ENCODE measurements at regions not wholly inside any gene's neighbourhood (a gene's known extent, or its start where the extent isn't known, plus 50 kb on each side); places are given as distances from the start of the nearest gene placed in this dataset.

DNA sequence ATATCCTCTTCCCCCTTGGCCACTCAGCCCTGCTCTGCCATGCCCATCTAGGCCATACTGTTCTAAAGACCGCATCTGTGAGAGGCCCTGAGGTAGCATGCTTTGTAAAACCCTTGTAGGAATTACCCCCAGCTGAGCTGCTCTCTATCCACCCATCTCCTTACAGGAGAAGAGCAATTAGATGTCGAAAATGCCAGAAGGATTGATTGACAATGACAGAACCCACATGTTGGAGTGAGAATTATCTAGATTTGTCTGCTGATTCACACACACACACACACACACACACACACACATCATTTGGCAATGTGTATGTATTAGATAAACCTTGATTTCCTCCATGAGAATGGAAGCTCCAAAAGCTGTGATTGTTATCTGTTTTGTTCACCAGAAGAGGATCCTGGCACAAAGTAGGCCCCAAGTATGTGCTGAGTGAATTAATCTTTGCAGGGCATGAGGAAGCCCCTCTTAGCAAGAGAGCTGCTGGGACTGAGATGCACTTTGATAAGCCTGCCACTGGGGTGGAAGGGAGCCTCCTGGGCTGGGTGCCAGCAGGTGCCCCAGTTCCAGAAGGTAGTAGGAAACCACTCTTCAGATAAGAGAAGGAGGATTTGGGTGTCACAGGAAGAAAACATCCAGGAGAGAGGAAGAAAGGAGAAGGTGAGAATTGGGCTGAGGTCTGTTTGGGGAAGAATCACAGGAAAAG is 187.5 kb upstream of the ADO start:
- no peaks in the 10 kb centered on the region for H3K36me3 ChIP-seq (replicated peaks in 1 of 2; ENCODE audit: control insufficient read depth in 1 of 2, insufficient read depth in 2 of 2, low read length in 1 of 2)
- H4K20me1 ChIP-seq (ENCODE audit: insufficient read depth): no peaks in the 10 kb centered on the region
- H3F3A ChIP-seq (replicated peaks; ENCODE audit: insufficient read depth): no peaks in the 10 kb centered on the region
- no peak overlapping the region for H2AFZ ChIP-seq (ENCODE audit: low read depth)
- CTCF ChIA-PET: no interaction called here
- DNase-seq: no peak
- peaks cover 0 to 9% of the 10 kb centered on the region in 2 experiments; a peak in 1 of 4 replicates for H3K4me1 ChIP-seq (ENCODE audit: control insufficient read depth in 1 of 2, insufficient read depth in 2 of 2, low read depth in 1 of 2, low read length in 1 of 2)
- no peak overlapping the region for H3K4me2 ChIP-seq
- no peak overlapping the region for H3K4me3 ChIP-seq (ENCODE audit: low read depth in 2 of 2, low read length in 1 of 2)
- no peaks in the 10 kb centered on the region for H3K79me2 ChIP-seq (ENCODE audit: insufficient read depth)
- H3K9me2 ChIP-seq: no peaks in the 10 kb centered on the region
- 41% methylated on average over 2 of the region's 2 CpGs for WGBS (ENCODE audit: low lambda C conversion rate)
- H3K9me3 ChIP-seq: no peaks in the 10 kb centered on the region
- POLR2A ChIA-PET: no interaction called here
- no peak overlapping the region for H3K9ac ChIP-seq
- H3K27me3 ChIP-seq (ENCODE audit: insufficient read depth): no peaks in the 10 kb centered on the region
- H3K27ac ChIP-seq (ENCODE audit: low read depth in 2 of 2, low read length in 1 of 2): no peak overlapping the region
- TF ChIP-seq, protein P1, sequence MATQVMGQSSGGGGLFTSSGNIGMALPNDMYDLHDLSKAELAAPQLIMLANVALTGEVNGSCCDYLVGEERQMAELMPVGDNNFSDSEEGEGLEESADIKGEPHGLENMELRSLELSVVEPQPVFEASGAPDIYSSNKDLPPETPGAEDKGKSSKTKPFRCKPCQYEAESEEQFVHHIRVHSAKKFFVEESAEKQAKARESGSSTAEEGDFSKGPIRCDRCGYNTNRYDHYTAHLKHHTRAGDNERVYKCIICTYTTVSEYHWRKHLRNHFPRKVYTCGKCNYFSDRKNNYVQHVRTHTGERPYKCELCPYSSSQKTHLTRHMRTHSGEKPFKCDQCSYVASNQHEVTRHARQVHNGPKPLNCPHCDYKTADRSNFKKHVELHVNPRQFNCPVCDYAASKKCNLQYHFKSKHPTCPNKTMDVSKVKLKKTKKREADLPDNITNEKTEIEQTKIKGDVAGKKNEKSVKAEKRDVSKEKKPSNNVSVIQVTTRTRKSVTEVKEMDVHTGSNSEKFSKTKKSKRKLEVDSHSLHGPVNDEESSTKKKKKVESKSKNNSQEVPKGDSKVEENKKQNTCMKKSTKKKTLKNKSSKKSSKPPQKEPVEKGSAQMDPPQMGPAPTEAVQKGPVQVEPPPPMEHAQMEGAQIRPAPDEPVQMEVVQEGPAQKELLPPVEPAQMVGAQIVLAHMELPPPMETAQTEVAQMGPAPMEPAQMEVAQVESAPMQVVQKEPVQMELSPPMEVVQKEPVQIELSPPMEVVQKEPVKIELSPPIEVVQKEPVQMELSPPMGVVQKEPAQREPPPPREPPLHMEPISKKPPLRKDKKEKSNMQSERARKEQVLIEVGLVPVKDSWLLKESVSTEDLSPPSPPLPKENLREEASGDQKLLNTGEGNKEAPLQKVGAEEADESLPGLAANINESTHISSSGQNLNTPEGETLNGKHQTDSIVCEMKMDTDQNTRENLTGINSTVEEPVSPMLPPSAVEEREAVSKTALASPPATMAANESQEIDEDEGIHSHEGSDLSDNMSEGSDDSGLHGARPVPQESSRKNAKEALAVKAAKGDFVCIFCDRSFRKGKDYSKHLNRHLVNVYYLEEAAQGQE (IDR thresholded peaks at IDR 0.05; ENCODE audit: low read depth, low read length): no peak
- TF ChIP-seq USF2 (IDR thresholded peaks at IDR 0.05; ENCODE audit: borderline replicate concordance, low read depth, low read length): no peak
- TF ChIP-seq JUND (IDR thresholded peaks at IDR 0.05): no peak
- TF ChIP-seq TAF1 (IDR thresholded peaks at IDR 0.05; ENCODE audit: borderline replicate concordance, low read depth, low read length): no peak
- TF ChIP-seq YY1 (IDR thresholded peaks at IDR 0.05; ENCODE audit: low read depth): no peak
- TF ChIP-seq, protein P2, sequence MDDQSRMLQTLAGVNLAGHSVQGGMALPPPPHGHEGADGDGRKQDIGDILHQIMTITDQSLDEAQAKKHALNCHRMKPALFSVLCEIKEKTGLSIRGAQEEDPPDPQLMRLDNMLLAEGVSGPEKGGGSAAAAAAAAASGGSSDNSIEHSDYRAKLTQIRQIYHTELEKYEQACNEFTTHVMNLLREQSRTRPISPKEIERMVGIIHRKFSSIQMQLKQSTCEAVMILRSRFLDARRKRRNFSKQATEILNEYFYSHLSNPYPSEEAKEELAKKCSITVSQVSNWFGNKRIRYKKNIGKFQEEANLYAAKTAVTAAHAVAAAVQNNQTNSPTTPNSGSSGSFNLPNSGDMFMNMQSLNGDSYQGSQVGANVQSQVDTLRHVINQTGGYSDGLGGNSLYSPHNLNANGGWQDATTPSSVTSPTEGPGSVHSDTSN (IDR thresholded peaks at IDR 0.05): no peak
- no peak for TF ChIP-seq EP300 (IDR thresholded peaks at IDR 0.05; ENCODE audit: borderline replicate concordance in 1 of 2, low read depth in 1 of 2, low read length in 1 of 2)
- TF ChIP-seq RCOR1 (IDR thresholded peaks at IDR 0.05; ENCODE audit: low read length): no peak
- TF ChIP-seq MXI1 (IDR thresholded peaks at IDR 0.05; ENCODE audit: low read depth, low read length): no peak
- TF ChIP-seq EZH2phosphoT487 (IDR thresholded peaks at IDR 0.05; ENCODE audit: borderline replicate concordance, low read depth): no peak

- no peaks in the 10 kb centered on the region for H4K20me1 ChIP-seq (ENCODE audit: insufficient read depth)
- H3K79me2 ChIP-seq (ENCODE audit: insufficient read depth): no peaks in the 10 kb centered on the region
- no peaks in the 10 kb centered on the region for H3F3A ChIP-seq (replicated peaks; ENCODE audit: insufficient read depth)
- H3K9ac ChIP-seq: no peak overlapping the region
- H3K36me3 ChIP-seq (replicated peaks in 1 of 2; ENCODE audit: control insufficient read depth in 1 of 2, insufficient read depth in 2 of 2, low read length in 1 of 2): no peaks in the 10 kb centered on the region
- no peak overlapping the region for H3K4me3 ChIP-seq (ENCODE audit: low read depth in 2 of 2, low read length in 1 of 2)
- no peak overlapping the region for H3K27ac ChIP-seq (ENCODE audit: low read depth in 2 of 2, low read length in 1 of 2)
- no peak for DNase-seq
- 83% methylated on average over 9 of the region's 9 CpGs for WGBS (ENCODE audit: low lambda C conversion rate)
- H2AFZ ChIP-seq (ENCODE audit: low read depth): no peak overlapping the region
- H3K9me2 ChIP-seq: no peaks in the 10 kb centered on the region
- ChIA-PET POLR2A (no interaction called here), CTCF (interaction anchor here (1.1 kb wide), 1 partner anchor 410 kb away, joined by 3 read pairs; no protein-coding TSS in a partner anchor)
- no peaks in the 10 kb centered on the region for H3K27me3 ChIP-seq (ENCODE audit: insufficient read depth)
- H3K4me2 ChIP-seq: no peak overlapping the region
- H3K4me1 ChIP-seq (ENCODE audit: control insufficient read depth in 1 of 2, insufficient read depth in 2 of 2, low read depth in 1 of 2, low read length in 1 of 2): peaks cover 0 to 9% of the 10 kb centered on the region in 2 experiments; a peak in 1 of 4 replicates
- no peaks in the 10 kb centered on the region for H3K9me3 ChIP-seq
- TF ChIP-seq, protein P3, sequence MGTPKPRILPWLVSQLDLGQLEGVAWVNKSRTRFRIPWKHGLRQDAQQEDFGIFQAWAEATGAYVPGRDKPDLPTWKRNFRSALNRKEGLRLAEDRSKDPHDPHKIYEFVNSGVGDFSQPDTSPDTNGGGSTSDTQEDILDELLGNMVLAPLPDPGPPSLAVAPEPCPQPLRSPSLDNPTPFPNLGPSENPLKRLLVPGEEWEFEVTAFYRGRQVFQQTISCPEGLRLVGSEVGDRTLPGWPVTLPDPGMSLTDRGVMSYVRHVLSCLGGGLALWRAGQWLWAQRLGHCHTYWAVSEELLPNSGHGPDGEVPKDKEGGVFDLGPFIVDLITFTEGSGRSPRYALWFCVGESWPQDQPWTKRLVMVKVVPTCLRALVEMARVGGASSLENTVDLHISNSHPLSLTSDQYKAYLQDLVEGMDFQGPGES (IDR thresholded peaks at IDR 0.05; ENCODE audit: low read depth, low read length): no peak
- TF ChIP-seq TAF1 (IDR thresholded peaks at IDR 0.05; ENCODE audit: borderline replicate concordance, low read depth, low read length): no peak
- TF ChIP-seq EZH2phosphoT487 (IDR thresholded peaks at IDR 0.05; ENCODE audit: borderline replicate concordance, low read depth): no peak
- no peak for TF ChIP-seq TEAD4 (IDR thresholded peaks at IDR 0.05; ENCODE audit: borderline replicate concordance, insufficient read depth)
- no peak for TF ChIP-seq GABPA (IDR thresholded peaks at IDR 0.05; ENCODE audit: low read depth)
- TF ChIP-seq TCF12 (IDR thresholded peaks at IDR 0.05): no peak
- no peak for TF ChIP-seq POLR2AphosphoS5 (IDR thresholded peaks at IDR 0.05; ENCODE audit: low read depth, low read length)
- TF ChIP-seq NFIC (IDR thresholded peaks at IDR 0.05; ENCODE audit: borderline replicate concordance): no peak
- TF ChIP-seq, protein P1 (IDR thresholded peaks at IDR 0.05; ENCODE audit: low read depth, low read length): no peak
Measured at GRCh38 chr10:62617652-62618051, 186.9 kb upstream of the ADO start.

All from SK-N-SH (cell line).